ENCODE measurements at regions not wholly inside any gene's neighbourhood (a gene's known extent, or its start where the extent isn't known, plus 50 kb on each side); places are given as distances from the start of the nearest gene placed in this dataset.

DNA sequence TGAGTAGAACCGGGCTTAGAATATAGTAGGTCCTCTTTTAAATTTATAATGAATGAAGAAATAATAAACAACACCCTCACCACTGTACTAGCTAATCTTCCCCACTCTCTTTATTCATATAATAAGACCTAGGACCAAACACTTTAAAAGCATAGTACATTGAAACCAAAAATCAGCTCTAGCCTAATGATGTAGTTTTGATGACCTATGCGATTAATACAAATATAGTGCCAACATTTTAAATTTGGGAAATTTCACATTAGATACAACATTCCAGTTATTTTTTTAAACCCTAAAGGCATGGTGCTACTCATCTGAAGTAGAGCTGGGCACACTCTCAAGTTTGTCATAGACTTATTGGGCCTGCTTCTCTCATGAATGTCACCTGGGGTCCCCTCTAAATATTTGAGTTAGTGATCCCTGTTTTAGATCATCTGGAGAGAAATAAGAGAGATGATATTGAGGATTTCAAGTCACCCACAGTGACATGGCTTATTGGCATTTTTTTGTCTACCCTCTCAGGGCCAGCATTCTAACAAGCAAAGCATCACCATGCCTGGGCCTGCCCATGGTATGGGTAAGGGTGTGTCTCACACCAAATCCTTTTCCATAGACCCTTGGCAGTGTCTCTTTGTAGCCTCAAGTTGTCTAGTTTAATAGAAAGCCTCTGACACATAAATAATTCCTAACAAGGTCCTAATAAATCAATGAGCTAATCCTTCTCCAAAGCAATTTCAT, 319.8 kb downstream of the HIVEP2 start:
- no peaks in the 10 kb centered on the region for H3K4me1 Mint-ChIP-seq (ENCODE audit: unreplicated experiment)
- no peaks in the 10 kb centered on the region for H3K9me3 Mint-ChIP-seq
- no peaks in the 10 kb centered on the region for H3K27me3 Mint-ChIP-seq
- H3K36me3 Mint-ChIP-seq = no peaks in the 10 kb centered on the region
- no peak overlapping the region for H3K27ac Mint-ChIP-seq
- no peak overlapping the region for H3K4me3 Mint-ChIP-seq
- no peak for DNase-seq (ENCODE audit: extremely low spot score, unreplicated experiment)
- TF ChIP-seq, protein P1, sequence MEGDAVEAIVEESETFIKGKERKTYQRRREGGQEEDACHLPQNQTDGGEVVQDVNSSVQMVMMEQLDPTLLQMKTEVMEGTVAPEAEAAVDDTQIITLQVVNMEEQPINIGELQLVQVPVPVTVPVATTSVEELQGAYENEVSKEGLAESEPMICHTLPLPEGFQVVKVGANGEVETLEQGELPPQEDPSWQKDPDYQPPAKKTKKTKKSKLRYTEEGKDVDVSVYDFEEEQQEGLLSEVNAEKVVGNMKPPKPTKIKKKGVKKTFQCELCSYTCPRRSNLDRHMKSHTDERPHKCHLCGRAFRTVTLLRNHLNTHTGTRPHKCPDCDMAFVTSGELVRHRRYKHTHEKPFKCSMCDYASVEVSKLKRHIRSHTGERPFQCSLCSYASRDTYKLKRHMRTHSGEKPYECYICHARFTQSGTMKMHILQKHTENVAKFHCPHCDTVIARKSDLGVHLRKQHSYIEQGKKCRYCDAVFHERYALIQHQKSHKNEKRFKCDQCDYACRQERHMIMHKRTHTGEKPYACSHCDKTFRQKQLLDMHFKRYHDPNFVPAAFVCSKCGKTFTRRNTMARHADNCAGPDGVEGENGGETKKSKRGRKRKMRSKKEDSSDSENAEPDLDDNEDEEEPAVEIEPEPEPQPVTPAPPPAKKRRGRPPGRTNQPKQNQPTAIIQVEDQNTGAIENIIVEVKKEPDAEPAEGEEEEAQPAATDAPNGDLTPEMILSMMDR (conservative IDR thresholded peaks at IDR 0.05) = no peak

DNA sequence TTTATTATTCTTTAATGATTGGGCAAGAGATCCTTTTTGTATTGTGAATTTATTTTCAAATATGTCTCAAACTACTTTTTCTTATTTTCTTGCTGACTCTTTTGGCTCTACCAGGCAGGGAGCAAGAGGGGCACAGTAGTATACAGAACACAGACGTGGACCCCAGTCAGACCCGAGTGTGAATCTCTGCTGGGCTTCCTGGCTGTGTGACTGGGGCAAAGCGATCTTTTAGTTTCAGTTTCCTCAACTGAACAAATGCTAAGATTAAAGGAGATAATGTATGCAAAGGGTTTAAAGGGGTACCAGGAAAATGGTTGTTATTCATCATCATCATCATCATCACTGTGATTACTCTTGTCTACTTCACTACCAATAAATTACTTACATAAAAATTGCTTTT, 317.5 kb downstream of the HIVEP2 start:
- TF ChIP-seq, protein P1 (conservative IDR thresholded peaks at IDR 0.05) = no peak
- no peaks in the 10 kb centered on the region for H3K36me3 Mint-ChIP-seq
- DNase-seq (ENCODE audit: extremely low spot score, unreplicated experiment) = no peak
- no peaks in the 10 kb centered on the region for H3K9me3 Mint-ChIP-seq
- H3K27ac Mint-ChIP-seq = no peak overlapping the region
- H3K4me3 Mint-ChIP-seq = no peak overlapping the region
- H3K4me1 Mint-ChIP-seq (ENCODE audit: unreplicated experiment) = no peaks in the 10 kb centered on the region
- no peaks in the 10 kb centered on the region for H3K27me3 Mint-ChIP-seq

DNA sequence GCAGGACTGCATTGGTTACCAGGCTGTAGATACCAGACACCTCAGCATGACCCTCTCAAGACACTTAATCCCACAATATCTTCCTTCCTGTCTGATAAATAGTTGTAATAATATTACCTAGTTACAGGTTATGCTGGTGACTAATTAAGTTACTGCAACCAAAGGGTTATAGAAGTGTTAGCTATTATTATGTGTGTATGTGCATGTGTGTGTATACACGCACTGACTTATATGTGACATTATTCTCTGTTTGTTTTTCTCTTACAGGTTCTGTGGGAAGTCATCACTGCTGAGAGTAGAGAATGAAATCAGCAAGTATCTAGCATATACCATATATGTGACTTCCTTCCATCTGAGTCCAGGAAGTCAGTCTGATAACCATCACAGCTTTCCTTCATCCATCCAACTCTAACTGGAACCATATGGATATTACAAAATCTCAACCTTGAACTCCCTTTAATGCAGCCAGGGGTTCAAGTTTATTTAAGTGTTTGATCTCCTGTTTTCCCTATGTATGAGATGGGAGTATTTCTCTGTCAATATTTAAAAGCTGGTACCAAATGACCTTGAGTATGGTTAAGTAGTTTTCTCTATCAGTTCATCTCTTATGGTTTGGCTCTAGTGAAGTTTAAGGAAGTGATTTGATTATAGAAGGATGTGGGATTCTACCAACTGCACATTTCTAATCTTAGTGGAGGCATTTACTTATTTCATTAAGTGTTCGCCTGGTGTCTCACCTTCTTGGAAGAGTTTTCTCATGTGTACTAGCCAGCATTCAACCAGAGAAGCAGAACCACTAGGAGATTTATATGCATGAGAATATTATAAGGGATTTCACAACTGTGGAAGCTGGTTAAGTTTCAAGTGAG, 313.2 kb downstream of the HIVEP2 start:
- Mint-ChIP-seq H3K9me3 (no peaks in the 10 kb centered on the region), H3K4me1 (ENCODE audit: unreplicated experiment) (no peaks in the 10 kb centered on the region), H3K27ac (no peak overlapping the region), H3K27me3 (no peaks in the 10 kb centered on the region), H3K4me3 (no peak overlapping the region), H3K36me3 (no peaks in the 10 kb centered on the region)
- DNase-seq (ENCODE audit: extremely low spot score, unreplicated experiment) = no peak
- TF ChIP-seq, protein P1 (conservative IDR thresholded peaks at IDR 0.05) = no peak

DNA sequence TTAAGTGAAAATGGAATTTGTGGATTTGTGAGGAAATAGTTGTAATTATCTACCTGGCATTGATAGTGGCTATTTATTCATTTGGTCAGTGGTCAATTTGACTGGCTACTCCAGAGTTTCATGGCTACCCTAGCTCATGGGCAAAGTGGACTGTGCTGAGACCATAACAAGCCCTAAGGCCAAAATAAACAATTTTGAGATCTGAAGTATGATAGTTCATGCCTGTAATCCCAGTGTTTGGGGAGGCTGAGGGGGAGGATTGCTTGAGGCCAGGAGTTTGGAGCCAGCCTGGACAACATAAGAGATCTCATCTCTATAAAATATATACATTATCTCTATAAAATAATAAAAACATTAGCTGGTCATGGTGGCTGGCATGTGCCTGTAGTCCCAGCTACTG, 311.7 kb downstream of the HIVEP2 start:
- H3K9me3 Mint-ChIP-seq = no peaks in the 10 kb centered on the region
- DNase-seq (ENCODE audit: extremely low spot score, unreplicated experiment) = no peak
- TF ChIP-seq, protein P1 (conservative IDR thresholded peaks at IDR 0.05) = no peak
- H3K4me3 Mint-ChIP-seq = no peak overlapping the region
- H3K4me1 Mint-ChIP-seq (ENCODE audit: unreplicated experiment) = no peaks in the 10 kb centered on the region
- no peak overlapping the region for H3K27ac Mint-ChIP-seq
- H3K36me3 Mint-ChIP-seq = no peaks in the 10 kb centered on the region
- no peaks in the 10 kb centered on the region for H3K27me3 Mint-ChIP-seq

DNA sequence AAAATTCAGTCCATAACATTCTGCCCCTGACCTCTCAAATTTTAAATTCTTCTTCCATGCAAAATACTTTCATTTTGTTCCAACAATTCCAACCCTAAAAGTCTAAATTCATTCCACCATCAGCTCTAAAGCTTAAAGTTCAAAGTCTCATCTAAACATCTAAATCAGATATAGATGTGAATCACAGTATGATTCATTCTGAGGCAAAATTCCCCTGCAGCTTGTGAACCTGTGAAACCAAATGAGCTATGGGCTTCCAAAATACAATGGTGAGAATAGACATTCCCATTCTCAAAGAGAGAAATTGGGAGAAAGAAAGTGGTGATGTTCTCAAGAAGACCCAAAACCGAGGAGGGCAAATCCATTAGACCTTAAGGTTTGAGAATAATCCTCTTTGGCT, 309.8 kb downstream of the HIVEP2 start:
- TF ChIP-seq, protein P1 (conservative IDR thresholded peaks at IDR 0.05) = no peak
- no peak overlapping the region for H3K4me3 Mint-ChIP-seq
- H3K9me3 Mint-ChIP-seq = no peaks in the 10 kb centered on the region
- H3K4me1 Mint-ChIP-seq (ENCODE audit: unreplicated experiment) = no peaks in the 10 kb centered on the region
- no peaks in the 10 kb centered on the region for H3K36me3 Mint-ChIP-seq
- H3K27me3 Mint-ChIP-seq = no peaks in the 10 kb centered on the region
- no peak overlapping the region for H3K27ac Mint-ChIP-seq
- DNase-seq (ENCODE audit: extremely low spot score, unreplicated experiment) = no peak

Data from type B pancreatic cell (in vitro differentiated cells).